CD14-positive monocyte (primary cell): ENCODE measurements at regions not wholly inside any gene's neighbourhood (a gene's known extent, or its start where the extent isn't known, plus 50 kb on each side); places are given as distances from the start of the nearest gene placed in this dataset.

Experiments used
- DNase-seq, 3 donors: peaks; one replicate each; pipeline ENCODE4 v3.0.0-alpha.2; 2011 to 2022
- H2AFZ ChIP-seq: 2 replicates; pipeline ENCODE4 v1.6.0; 2012; ENCODE audit warnings: mild to moderate bottlenecking, low read depth, low read length, inconsistent platforms; ENCODE audit not compliant: insufficient read depth, poor library complexity, severe bottlenecking
- H3K27ac ChIP-seq, 2 donors: 1 replicate in 1 of 2; 2 replicates in 1 of 2; pipeline ENCODE4 v1.5.1; 2012 to 2013; ENCODE audit warnings: low read length in 2 of 2, control low read depth in 1 of 2, inconsistent platforms in 1 of 2, low read depth in 1 of 2, mild to moderate bottlenecking in 1 of 2
- H3K27me3 ChIP-seq, 2 donors: one replicate each; pipeline versions ENCODE4 v1.6.0 to v1.6.1; 2011 to 2013; ENCODE audit warnings: low read length in 2 of 2; ENCODE audit not compliant: control insufficient read depth in 2 of 2, insufficient read depth in 2 of 2
- H3K36me3 ChIP-seq, 2 donors: replicated peaks in 1 of 2; 1 replicate in 1 of 2; 2 replicates in 1 of 2; pipeline versions ENCODE4 v1.5.1 to v1.6.1; 2012 to 2013; ENCODE audit warnings: low read length in 2 of 2, control low read depth in 1 of 2, inconsistent platforms in 1 of 2, mild to moderate bottlenecking in 1 of 2; ENCODE audit not compliant: insufficient read depth in 2 of 2, control insufficient read depth in 1 of 2
- H3K4me1 ChIP-seq, 2 donors: 1 replicate in 1 of 2; 2 replicates in 1 of 2; pipeline versions ENCODE4 v1.5.1 to v1.6.1; 2012 to 2013; ENCODE audit warnings: low read length in 2 of 2, control low read depth in 1 of 2, inconsistent platforms in 1 of 2, mild to moderate bottlenecking in 1 of 2, moderate library complexity in 1 of 2; ENCODE audit not compliant: insufficient read depth in 2 of 2, control insufficient read depth in 1 of 2
- H3K4me2 ChIP-seq: replicated peaks from 2 replicates; pipeline ENCODE3; 2012; ENCODE audit warnings: low read length, moderate library complexity, mild to moderate bottlenecking; ENCODE audit not compliant: poor library complexity, severe bottlenecking; ENCODE audit errors: extremely low read depth
- H3K4me3 ChIP-seq, 3 experiments: fragments of 200-600 bp in 1 of 3; sonication (generic) in 1 of 3; replicated peaks in 1 of 3; 1 replicate in 2 of 3; 2 replicates in 1 of 3; pipeline ENCODE4 v1.5.1; 2011 to 2013; ENCODE audit warnings: low read length in 3 of 3, mild to moderate bottlenecking in 3 of 3, control low read depth in 2 of 3, low read depth in 2 of 3, inconsistent platforms in 1 of 3, moderate library complexity in 1 of 3
- H3K79me2 ChIP-seq: 2 replicates; pipeline ENCODE4 v1.6.0; 2012; ENCODE audit warnings: mild to moderate bottlenecking, control low read depth, inconsistent platforms, low read length, moderate library complexity; ENCODE audit not compliant: insufficient read depth
- H3K9ac ChIP-seq: 2 replicates; pipeline ENCODE4 v1.6.0; 2017; ENCODE audit warnings: low read length, mild to moderate bottlenecking; ENCODE audit not compliant: insufficient read depth, poor library complexity, severe bottlenecking
- H3K9me3 ChIP-seq, 2 donors: replicated peaks in 1 of 2; 1 replicate in 1 of 2; 2 replicates in 1 of 2; pipeline versions ENCODE4 v1.5.1 to v1.6.1; 2012 to 2013; ENCODE audit warnings: low read length in 2 of 2, control low read depth in 1 of 2; ENCODE audit not compliant: control insufficient read depth in 1 of 2, insufficient read depth in 1 of 2
- H4K20me1 ChIP-seq: 2 replicates; pipeline ENCODE4 v1.6.0; 2012; ENCODE audit warnings: mild to moderate bottlenecking, low read length, control low read depth, moderate library complexity; ENCODE audit not compliant: insufficient read depth
- H3K27ac Mint-ChIP-seq, 7 donors: one replicate each; pipeline ENCODE4 v1.8.0; 2020; ENCODE audit warnings: mild to moderate bottlenecking in 7 of 7, mixed read lengths in 7 of 7, moderate library complexity in 6 of 7, inconsistent platforms in 2 of 7
- H3K27me3 Mint-ChIP-seq, 3 donors: one replicate each; pipeline ENCODE4 v1.8.0; 2021 to 2022; ENCODE audit warnings: low read depth in 3 of 3, mild to moderate bottlenecking in 3 of 3, mixed read lengths in 3 of 3, moderate library complexity in 3 of 3, inconsistent platforms in 1 of 3
- H3K36me3 Mint-ChIP-seq, 2 donors: one replicate each; pipeline ENCODE4 v1.8.0; 2020; ENCODE audit warnings: mixed read lengths in 2 of 2, inconsistent platforms in 1 of 2, mild to moderate bottlenecking in 1 of 2
- H3K4me1 Mint-ChIP-seq: one replicate; pipeline ENCODE4 v1.8.0; 2020; ENCODE audit warnings: mild to moderate bottlenecking, mixed read lengths
- H3K4me3 Mint-ChIP-seq, 2 donors: one replicate each; pipeline ENCODE4 v1.8.0; 2020; ENCODE audit warnings: mild to moderate bottlenecking in 2 of 2, mixed read lengths in 2 of 2, moderate library complexity in 1 of 2
- H3K9me3 Mint-ChIP-seq, 7 donors: one replicate each; pipeline ENCODE4 v1.8.0; 2020 to 2022; ENCODE audit warnings: mixed read lengths in 7 of 7, mild to moderate bottlenecking in 6 of 7, moderate library complexity in 6 of 7, inconsistent platforms in 2 of 7
- CTCF ChIP-seq: fragments of 200-600 bp; IDR thresholded peaks from one replicate; pipeline ENCODE4 v1.8.0; 2022; ENCODE audit warnings: antibody characterized with exemption, mild to moderate bottlenecking
- WGBS: methylation state at CpG from one replicate; pipeline ENCODE4 v1.1.5; 2013; ENCODE audit warnings: missing lambda C conversion rate; ENCODE audit not compliant: insufficient coverage; 5-methylcytosine and 5-hydroxymethylcytosine counted together
- intact Hi-C, 2 donors: fragments of 100-400 bp; cut with micrococcal nuclease; formaldehyde crosslinking; loops; one replicate each; pipeline versions ENCODE4 v1.15.0 to v1.15.1; 2023

- H3K4me1 Mint-ChIP-seq, result no peaks in the 10 kb centered on the region
- peaks cover 1 to 4% (median 3%) of the 10 kb centered on the region in 3 donors for H3K27me3 Mint-ChIP-seq
- H3K36me3 ChIP-seq, result no peaks in the 10 kb centered on the region
- H3K9me3 ChIP-seq, result no peaks in the 10 kb centered on the region
- H3K36me3 Mint-ChIP-seq, result no peaks in the 10 kb centered on the region
- no peaks in the 10 kb centered on the region for H4K20me1 ChIP-seq
- H3K9ac ChIP-seq, result no peak overlapping the region
- no peak overlapping the region for H2AFZ ChIP-seq
- no peak overlapping the region for H3K27ac Mint-ChIP-seq
- H3K4me2 ChIP-seq, result no peak overlapping the region
- no peak for DNase-seq
- no peak overlapping the region for H3K4me3 Mint-ChIP-seq
- H3K79me2 ChIP-seq, result no peaks in the 10 kb centered on the region
- H3K9me3 Mint-ChIP-seq, result peaks cover 0 to 3% (median 0%) of the 10 kb centered on the region in 7 donors
- intact Hi-C loops, result no loop called here
- H3K27me3 ChIP-seq, result no peaks in the 10 kb centered on the region
- no peak for TF ChIP-seq CTCF
- no peak overlapping the region for H3K27ac ChIP-seq
- H3K4me1 ChIP-seq, result no peaks in the 10 kb centered on the region
- WGBS, result 85% methylated on average over 4 of the region's 4 CpGs
- H3K4me3 ChIP-seq, result no peak overlapping the region
These were observed 246.3 kb upstream of the TSHZ3 start for GRCh38 chr19:31595521-31595920.

- H3K27ac Mint-ChIP-seq, result no peak overlapping the region
- 90% methylated on average over 6 of the region's 8 CpGs for WGBS
- no peaks in the 10 kb centered on the region for H3K36me3 Mint-ChIP-seq
- H3K4me3 ChIP-seq, result no peak overlapping the region
- intact Hi-C loops, result no loop called here
- peaks cover 0 to 4% (median 1%) of the 10 kb centered on the region in 7 donors for H3K9me3 Mint-ChIP-seq
- H3K9me3 ChIP-seq, result no peaks in the 10 kb centered on the region
- no peak overlapping the region for H3K4me2 ChIP-seq
- no peaks in the 10 kb centered on the region for H4K20me1 ChIP-seq
- H3K27me3 Mint-ChIP-seq, result peaks cover 1 to 4% (median 3%) of the 10 kb centered on the region in 3 donors
- no peak for DNase-seq
- H2AFZ ChIP-seq, result no peak overlapping the region
- no peak overlapping the region for H3K4me3 Mint-ChIP-seq
- no peaks in the 10 kb centered on the region for H3K27me3 ChIP-seq
- H3K4me1 Mint-ChIP-seq, result no peaks in the 10 kb centered on the region
- no peaks in the 10 kb centered on the region for H3K36me3 ChIP-seq
- no peaks in the 10 kb centered on the region for H3K4me1 ChIP-seq
- TF ChIP-seq CTCF, result no peak
- no peaks in the 10 kb centered on the region for H3K79me2 ChIP-seq
- H3K9ac ChIP-seq, result no peak overlapping the region
- H3K27ac ChIP-seq, result no peak overlapping the region
These were observed 247.5 kb upstream of the TSHZ3 start for GRCh38 chr19:31596751-31597150.
